PC-3 (cell line): ENCODE measurements at regions not wholly inside any gene's neighbourhood (a gene's known extent, or its start where the extent isn't known, plus 50 kb on each side); places are given as distances from the start of the nearest gene placed in this dataset.

Experiments used
- ATAC-seq: fragments of 200-7000 bp; cut with Tn5 transposase; 2 replicates; pipeline ENCODE4 v1.9.1; 2020; ENCODE audit warnings: mild to moderate bottlenecking, moderate library complexity
- BruUV-seq: library from RNA; stranded (reverse); fragments of 400-500 nt; replicated peaks from 2 replicates; lab custom pipeline; 2021; lab: Mats Ljungman, UMichigan
- CTCF ChIA-PET: fragments of 300-600 bp; sonication (Branson Sonifier 250); formaldehyde crosslinking; loops from one replicate; lab custom pipeline; 2022; ENCODE audit warnings: antibody characterized with exemption; lab: Charles Lee
- POLR2A ChIA-PET: fragments of 300-600 bp; sonication (Branson Sonifier 250); formaldehyde crosslinking; loops from one replicate; lab custom pipeline; 2022; ENCODE audit warnings: antibody characterized with exemption; ENCODE audit not compliant: unreplicated experiment; lab: Charles Lee
- DNase-seq: peaks from one replicate; pipeline ENCODE4 v3.0.0-alpha.2; 2015
- H2AFZ ChIP-seq: fragments of 300-600 bp; sonication (generic); 2 replicates; pipeline ENCODE4 v1.6.0; 2016; ENCODE audit warnings: antibody characterized with exemption, low read length
- H3F3A ChIP-seq: fragments of 300-600 bp; sonication (generic); one replicate; pipeline ENCODE4 v1.6.0; 2017; ENCODE audit warnings: antibody characterized with exemption, low read length, control low read depth, mild to moderate bottlenecking; ENCODE audit not compliant: unreplicated experiment
- H3K27ac ChIP-seq: fragments of 300-600 bp; sonication (generic); 2 replicates; pipeline ENCODE4 v1.5.1; 2016; ENCODE audit warnings: mild to moderate bottlenecking, low read length
- H3K27me3 ChIP-seq: fragments of 300-600 bp; sonication (generic); 2 replicates; pipeline ENCODE4 v1.6.1; 2016; ENCODE audit warnings: low read length, mixed read lengths
- H3K36me3 ChIP-seq: fragments of 300-600 bp; sonication (generic); 2 replicates; pipeline ENCODE4 v1.6.1; 2016; ENCODE audit warnings: low read depth, mixed run types, low read length, mixed read lengths
- H3K4me1 ChIP-seq: fragments of 300-600 bp; sonication (generic); 2 replicates; pipeline ENCODE4 v1.5.1; 2016; ENCODE audit warnings: low read length; ENCODE audit not compliant: insufficient read depth
- H3K4me2 ChIP-seq: fragments of 300-600 bp; sonication (generic); 2 replicates; pipeline ENCODE4 v1.6.0; 2016; ENCODE audit warnings: low read length
- H3K4me3 ChIP-seq: fragments of 300-600 bp; sonication (generic); 2 replicates; pipeline ENCODE4 v1.5.1; 2016; ENCODE audit warnings: mild to moderate bottlenecking, low read length, mixed read lengths
- H3K79me2 ChIP-seq: fragments of 300-600 bp; sonication (generic); 2 replicates; pipeline ENCODE4 v1.6.1; 2017; ENCODE audit warnings: low read length, mixed read lengths
- H3K9ac ChIP-seq: fragments of 300-600 bp; sonication (generic); 2 replicates; pipeline ENCODE4 v1.6.0; 2016; ENCODE audit warnings: mild to moderate bottlenecking, low read length
- H3K9me2 ChIP-seq: fragments of 300-600 bp; sonication (generic); replicated peaks from 2 replicates; pipeline ENCODE4 v1.6.1; 2016; ENCODE audit warnings: mixed run types, low read length, mixed read lengths
- H3K9me3 ChIP-seq: fragments of 300-600 bp; sonication (generic); 2 replicates; pipeline ENCODE4 v1.6.1; 2016; ENCODE audit warnings: low read length, mixed read lengths
- H4K20me1 ChIP-seq: fragments of 300-600 bp; sonication (generic); 2 replicates; pipeline ENCODE4 v1.6.1; 2016; ENCODE audit warnings: low read length, mixed read lengths
- EZH2 ChIP-seq: fragments of 300-600 bp; sonication (generic); IDR thresholded peaks from one replicate; pipeline ENCODE4 v1.6.1; 2017; ENCODE audit warnings: antibody characterized with exemption, mild to moderate bottlenecking, low read length; ENCODE audit not compliant: unreplicated experiment
- EZH2phosphoT487 ChIP-seq: fragments of 300-600 bp; sonication (generic); IDR thresholded peaks from 2 replicates; pipeline ENCODE4 v1.6.1; 2018; ENCODE audit warnings: mild to moderate bottlenecking, antibody characterized with exemption, low read length, borderline replicate concordance
- intact Hi-C: fragments of 100-400 bp; cut with micrococcal nuclease; formaldehyde crosslinking; loops from 2 replicates; pipeline ENCODE4 v1.9.0; 2023
- TF ChIP-seq, protein P1 (sequence below): fragments of 300-600 bp; sonication (generic); conservative IDR thresholded peaks from 2 replicates; pipeline ENCODE4 v1.5.1; 2017; ENCODE audit warnings: antibody characterized with exemption, low read depth, mild to moderate bottlenecking, low read length

DNA sequence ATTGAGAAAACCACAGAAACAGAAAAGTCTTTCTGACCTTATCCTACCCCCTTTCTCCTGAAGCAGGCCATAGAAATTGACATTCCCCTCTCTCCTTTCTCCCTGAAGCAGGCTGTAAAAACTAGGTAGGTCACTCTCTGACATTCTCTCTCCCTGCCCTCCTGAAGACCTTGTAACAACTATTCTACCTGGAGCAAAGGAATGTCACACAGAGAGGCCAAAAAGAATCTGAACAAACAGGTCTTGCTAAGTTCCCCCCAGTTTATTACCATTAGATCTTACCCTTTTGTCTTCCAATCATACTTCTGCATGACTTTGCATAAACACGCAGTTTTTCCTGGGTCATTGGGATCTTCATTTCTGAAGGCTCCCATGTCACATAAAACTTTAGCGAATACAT is 198.3 kb upstream of the GYPA start:
- TF ChIP-seq, protein P1, sequence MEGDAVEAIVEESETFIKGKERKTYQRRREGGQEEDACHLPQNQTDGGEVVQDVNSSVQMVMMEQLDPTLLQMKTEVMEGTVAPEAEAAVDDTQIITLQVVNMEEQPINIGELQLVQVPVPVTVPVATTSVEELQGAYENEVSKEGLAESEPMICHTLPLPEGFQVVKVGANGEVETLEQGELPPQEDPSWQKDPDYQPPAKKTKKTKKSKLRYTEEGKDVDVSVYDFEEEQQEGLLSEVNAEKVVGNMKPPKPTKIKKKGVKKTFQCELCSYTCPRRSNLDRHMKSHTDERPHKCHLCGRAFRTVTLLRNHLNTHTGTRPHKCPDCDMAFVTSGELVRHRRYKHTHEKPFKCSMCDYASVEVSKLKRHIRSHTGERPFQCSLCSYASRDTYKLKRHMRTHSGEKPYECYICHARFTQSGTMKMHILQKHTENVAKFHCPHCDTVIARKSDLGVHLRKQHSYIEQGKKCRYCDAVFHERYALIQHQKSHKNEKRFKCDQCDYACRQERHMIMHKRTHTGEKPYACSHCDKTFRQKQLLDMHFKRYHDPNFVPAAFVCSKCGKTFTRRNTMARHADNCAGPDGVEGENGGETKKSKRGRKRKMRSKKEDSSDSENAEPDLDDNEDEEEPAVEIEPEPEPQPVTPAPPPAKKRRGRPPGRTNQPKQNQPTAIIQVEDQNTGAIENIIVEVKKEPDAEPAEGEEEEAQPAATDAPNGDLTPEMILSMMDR: no peak
- no peak for TF ChIP-seq EZH2phosphoT487
- TF ChIP-seq EZH2: no peak
- Histone ChIP-seq H3K9ac (no peak overlapping the region), H3K36me3 (no peaks in the 10 kb centered on the region), H3K4me2 (no peak overlapping the region), H4K20me1 (no peaks in the 10 kb centered on the region), H3F3A (no peaks in the 10 kb centered on the region), H3K4me1 (no peaks in the 10 kb centered on the region), H3K27ac (no peak overlapping the region), H3K9me3 (no peaks in the 10 kb centered on the region), H2AFZ (no peak overlapping the region), H3K27me3 (no peaks in the 10 kb centered on the region; the same call in 1 of the 2 replicates), H3K9me2 (no peaks in the 10 kb centered on the region), H3K79me2 (no peaks in the 10 kb centered on the region), H3K4me3 (no peak overlapping the region)
- intact Hi-C loops: no loop called here
- ChIA-PET POLR2A (no interaction called here), CTCF (no interaction called here)
- BruUV-seq: no TSS peak
- ATAC-seq (no peak), DNase-seq (no peak)

DNA sequence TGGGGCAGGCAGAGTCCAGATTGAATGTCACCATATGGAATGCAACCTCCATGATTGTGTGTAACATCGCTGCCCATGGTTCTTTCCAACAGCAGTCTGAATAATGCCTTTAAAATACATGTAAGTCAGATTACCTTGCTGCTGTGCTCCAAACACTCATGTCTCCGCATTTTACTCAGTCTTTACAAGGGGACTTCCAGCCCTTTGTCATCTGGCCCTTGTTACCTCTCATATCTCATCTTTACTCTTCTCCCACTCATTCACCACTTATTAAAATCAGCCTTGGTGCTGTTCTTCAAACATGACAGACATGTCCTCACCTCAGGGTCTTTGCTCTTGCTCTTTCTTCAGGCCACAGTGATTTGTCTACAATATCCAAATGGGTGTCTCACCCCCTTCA is 200.4 kb upstream of the GYPA start:
- no peak overlapping the region for H3K4me3 ChIP-seq
- H3K27ac ChIP-seq: no peak overlapping the region
- no peak overlapping the region for H3K9ac ChIP-seq
- H4K20me1 ChIP-seq: no peaks in the 10 kb centered on the region
- POLR2A ChIA-PET: no interaction called here
- no peaks in the 10 kb centered on the region for H3K36me3 ChIP-seq
- H3K4me1 ChIP-seq: no peaks in the 10 kb centered on the region
- intact Hi-C loops: no loop called here
- BruUV-seq: no TSS peak
- H3K79me2 ChIP-seq: no peaks in the 10 kb centered on the region
- no peak overlapping the region for H2AFZ ChIP-seq
- H3K9me2 ChIP-seq: no peaks in the 10 kb centered on the region
- DNase-seq: no peak
- no peaks in the 10 kb centered on the region for H3F3A ChIP-seq
- H3K9me3 ChIP-seq: no peaks in the 10 kb centered on the region
- H3K27me3 ChIP-seq: peaks cover 6% of the 10 kb centered on the region; the same call in 1 of the 2 replicates
- no peak for TF ChIP-seq EZH2phosphoT487
- no peak for TF ChIP-seq EZH2
- TF ChIP-seq, protein P1: no peak
- H3K4me2 ChIP-seq: no peak overlapping the region
- CTCF ChIA-PET: no interaction called here
- ATAC-seq: no peak

- TF ChIP-seq EZH2phosphoT487 (no peak), EZH2 (no peak)
- TF ChIP-seq, protein P1: no peak
- CTCF ChIA-PET: no interaction called here
- ATAC-seq: no peak
- Histone ChIP-seq H3K9me2 (no peaks in the 10 kb centered on the region), H3K9ac (no peak overlapping the region), H3K79me2 (no peaks in the 10 kb centered on the region), H3K9me3 (no peaks in the 10 kb centered on the region), H3K36me3 (no peaks in the 10 kb centered on the region), H4K20me1 (no peaks in the 10 kb centered on the region), H3K4me1 (no peaks in the 10 kb centered on the region), H3K4me3 (no peak overlapping the region), H3F3A (no peaks in the 10 kb centered on the region), H2AFZ (no peak overlapping the region), H3K27ac (no peak overlapping the region), H3K27me3 (peaks cover 6% of the 10 kb centered on the region; the same call in 1 of the 2 replicates), H3K4me2 (no peak overlapping the region)
- intact Hi-C loops: no loop called here
- DNase-seq: no peak
- POLR2A ChIA-PET: no interaction called here
- BruUV-seq: no TSS peak
Measured at GRCh38 chr4:144342949-144343760, 202.6 kb upstream of the GYPA start.
